ENCODE measurements at regions not wholly inside any gene's neighbourhood (a gene's known extent, or its start where the extent isn't known, plus 50 kb on each side); places are given as distances from the start of the nearest gene placed in this dataset.
A peak's percentile ranks its signal among the peaks of the same experiment; 100 is the strongest.

DNA sequence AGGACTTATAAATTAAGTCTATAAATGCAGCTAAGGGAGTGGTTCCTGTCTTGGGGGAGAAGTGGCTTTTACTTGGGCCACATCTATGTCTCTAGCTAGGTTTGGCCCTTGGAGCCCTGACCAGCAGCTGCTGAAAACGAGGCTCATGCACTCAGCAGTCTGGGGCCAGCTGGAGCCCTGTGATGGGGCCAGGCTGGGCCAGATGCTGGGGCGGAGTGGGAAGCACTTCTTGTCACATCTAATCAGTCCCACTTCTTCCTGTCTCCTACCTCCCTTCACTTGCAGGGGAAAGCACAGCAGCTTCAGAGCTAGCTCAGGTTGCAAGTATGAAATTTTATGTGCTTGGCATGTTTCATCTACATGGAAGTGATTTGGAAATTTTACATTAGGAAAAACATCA, 209.9 kb upstream of the ROPN1 start:
- DNase-seq, result no peak

DNA sequence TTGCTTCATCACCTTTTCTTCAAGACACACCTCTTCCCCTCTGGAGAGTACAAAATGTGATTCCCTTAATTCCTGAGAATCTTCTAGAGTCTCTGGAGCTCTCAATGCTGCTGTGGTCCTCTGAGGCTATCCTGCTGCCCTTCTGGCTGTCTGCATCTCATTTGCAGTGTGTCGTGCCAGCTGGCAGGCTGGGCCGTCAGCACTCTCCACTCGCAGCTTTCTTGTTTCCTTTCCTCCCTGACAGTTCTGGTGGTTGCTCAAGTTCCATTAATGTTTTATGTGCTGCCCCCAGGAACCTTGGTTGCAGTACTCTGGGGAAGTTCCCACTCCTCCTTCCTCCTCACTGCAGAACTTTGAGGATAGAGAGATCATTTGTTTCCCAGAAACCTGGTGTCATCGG, 210.8 kb upstream of the ROPN1 start:
- DNase-seq, result no peak

DNA sequence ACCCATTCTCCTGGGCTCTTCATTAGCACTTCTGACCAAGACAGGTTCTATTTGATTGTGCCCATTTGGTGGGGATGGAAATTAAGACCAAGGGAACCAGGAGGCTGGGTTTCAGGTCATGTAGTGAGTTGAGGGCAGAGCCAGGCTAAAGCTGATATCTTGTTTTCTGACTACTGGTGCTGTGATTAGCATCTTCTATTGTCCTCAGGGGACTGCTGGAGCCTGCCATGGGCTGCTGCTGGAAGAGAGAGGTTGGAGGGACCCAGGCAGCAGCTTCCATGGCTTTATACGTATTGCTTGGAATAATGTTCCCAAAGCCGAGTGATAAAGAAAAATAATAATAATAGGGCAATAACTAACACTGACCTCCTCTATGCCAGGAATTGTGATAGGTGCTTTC, 211.4 kb upstream of the ROPN1 start:
- no peak for DNase-seq

DNA sequence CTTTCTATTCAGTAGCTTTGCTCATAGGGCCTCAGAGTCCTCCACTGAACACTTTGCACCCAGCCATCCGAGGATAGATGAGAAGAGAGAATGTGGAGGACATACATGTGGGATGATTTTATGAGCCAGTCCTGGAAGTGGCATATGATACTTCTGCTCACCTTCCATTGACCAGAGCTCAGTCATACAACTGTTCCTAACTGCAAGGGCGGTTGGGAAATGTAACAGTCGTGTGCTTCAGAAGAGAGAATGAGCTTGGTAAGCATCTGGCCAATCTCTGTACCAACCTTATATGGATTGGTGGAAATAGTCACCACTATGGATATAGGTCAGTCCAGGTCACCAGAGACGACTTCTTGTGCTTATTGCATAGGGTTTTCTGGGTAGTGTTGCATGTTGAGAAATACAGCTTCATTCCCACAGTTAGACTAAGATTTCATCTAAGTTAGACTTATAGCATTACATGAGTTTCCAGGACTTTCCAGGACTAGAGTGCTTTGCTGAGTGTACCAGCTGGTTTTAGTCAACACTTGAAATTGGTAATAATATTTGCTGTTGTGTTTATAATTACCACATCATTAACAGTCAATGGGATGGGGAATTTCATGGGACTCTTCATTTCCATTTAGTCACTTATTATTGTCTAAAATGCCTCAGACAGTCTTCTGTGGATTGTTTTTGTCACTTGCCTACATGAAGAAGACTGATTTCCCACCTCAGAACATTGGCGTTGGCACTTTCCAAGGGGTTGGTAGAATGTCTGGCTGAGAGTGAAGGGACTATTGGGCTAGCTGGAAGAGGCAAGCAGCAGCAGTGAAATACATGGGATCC, 214.5 kb upstream of the ROPN1 start:
- no peak for DNase-seq

DNA sequence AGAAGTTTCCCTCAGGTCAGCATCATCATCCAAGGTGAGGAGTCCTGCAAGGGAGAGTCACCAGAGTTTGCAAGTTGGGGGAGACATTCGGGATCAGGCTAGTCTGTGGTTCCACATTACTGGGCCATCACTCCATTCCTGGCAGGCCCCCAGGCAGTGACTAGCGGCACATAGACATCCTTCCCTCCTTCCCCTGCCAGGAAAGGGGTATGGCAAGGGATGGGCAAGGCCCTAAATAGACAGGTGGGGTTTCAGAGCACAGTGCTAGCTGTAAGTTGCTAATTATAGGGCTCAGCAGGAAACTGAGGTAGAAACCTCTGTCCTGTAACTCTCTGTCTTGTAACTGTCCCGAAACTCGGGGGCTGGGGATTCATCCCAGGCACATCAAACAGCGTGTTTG, 215.2 kb upstream of the ROPN1 start:
- no peak for DNase-seq

DNA sequence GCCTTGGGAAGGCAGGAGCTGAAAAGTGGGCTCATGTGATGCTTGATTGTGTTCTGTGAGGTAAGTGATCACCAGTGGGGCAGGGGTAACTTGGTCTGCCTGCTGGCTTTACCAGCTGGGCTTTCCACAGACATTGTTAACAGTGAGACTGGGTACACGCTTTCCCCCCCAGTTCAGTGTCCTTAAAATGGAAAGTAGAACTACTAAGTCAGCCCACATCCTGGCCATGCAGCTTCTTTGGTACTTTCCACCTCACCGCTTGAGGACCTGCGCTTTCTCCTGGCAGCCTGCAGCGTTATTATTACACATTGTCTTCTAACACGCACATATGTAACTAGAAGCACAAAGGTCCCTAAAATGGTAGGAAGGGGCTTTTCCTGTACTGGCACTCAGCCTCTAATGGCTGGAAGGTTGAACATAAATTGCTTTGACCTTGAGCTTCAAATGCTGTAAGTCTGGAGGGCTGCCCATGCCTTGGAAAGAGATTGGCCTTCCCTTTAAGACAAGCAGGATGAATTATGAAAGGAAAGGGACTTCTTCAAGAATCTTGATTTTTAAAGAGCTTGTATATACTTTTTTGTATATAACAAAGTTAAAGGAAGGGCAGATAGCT, 216.1 kb upstream of the ROPN1 start:
- no peak for DNase-seq

DNA sequence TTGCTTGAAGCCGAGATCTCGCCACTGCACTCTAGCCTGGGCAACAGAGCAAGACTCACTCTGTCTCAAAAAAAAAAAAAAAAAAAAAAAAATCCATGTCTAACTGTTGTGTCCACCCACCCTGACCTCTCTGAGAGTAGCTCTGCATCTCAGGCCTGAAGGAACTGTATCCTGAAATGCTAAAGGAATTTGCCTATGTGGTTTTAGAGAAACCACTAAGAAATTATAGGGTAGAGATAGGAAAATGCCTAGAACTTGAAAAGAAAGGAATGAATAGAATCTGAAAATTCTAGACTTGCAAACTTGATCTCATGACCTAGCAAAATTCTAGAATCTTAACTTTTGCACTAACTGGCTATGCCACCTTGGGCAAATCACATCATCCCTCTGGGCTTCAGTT, 217.5 kb upstream of the ROPN1 start:
- no peak for DNase-seq

DNA sequence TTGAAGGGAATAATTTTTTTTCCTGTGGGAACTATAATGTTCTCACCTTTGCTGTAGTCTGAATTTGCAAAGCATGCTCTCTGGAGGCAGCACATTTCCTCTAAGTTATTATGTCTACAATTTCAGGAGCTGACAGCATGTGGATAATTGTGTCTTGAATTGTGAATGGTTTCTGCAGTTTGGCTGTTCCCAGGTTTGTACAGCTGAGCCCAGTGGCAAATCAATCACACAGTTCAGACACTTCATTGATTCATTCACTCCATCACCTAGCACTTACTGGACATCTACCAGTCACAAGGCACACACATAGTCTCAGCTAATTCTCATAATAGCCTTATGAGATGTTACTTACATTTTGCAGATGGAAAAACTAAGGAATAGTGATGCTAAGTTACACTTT, 219.0 kb upstream of the ROPN1 start:
- no peak for DNase-seq

DNA sequence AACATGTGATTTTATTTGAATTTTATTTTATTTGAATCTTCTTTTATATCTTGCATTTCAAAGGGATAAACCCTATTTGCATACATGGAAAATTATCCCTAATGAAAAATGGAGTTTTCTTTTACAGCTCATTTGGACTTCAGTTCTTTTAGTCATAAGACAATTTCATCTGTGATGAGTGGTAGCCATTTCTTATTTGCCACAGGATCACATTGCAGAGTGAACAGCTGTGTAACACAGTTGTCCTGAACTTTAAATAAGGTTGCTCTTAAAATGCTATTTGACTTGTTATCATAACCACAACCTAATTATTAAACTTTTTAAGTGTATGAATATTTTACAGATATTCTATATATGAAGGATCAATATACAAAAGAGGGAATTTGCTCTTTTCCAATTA, 221.7 kb upstream of the ROPN1 start:
- no peak for DNase-seq

DNA sequence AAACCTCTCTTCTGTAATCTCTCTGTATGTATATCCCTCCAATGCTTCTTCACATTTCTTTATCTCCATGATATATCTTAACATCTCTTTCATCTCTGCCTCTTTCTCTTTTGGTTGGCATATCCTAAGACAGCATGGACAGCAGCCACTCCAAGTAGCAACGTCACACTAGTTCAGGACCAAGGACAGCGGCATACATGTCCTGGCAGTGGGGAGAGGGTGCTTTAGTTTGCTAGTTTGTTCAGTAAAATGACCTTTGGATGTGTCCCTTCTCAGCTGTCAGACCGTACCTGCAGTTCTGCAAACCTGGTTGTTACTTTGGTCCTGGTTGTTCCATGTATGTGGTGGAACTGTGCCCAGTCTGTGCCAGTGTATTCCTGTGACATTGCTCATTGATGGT, 225.6 kb upstream of the ROPN1 start:
- no peak for DNase-seq

DNA sequence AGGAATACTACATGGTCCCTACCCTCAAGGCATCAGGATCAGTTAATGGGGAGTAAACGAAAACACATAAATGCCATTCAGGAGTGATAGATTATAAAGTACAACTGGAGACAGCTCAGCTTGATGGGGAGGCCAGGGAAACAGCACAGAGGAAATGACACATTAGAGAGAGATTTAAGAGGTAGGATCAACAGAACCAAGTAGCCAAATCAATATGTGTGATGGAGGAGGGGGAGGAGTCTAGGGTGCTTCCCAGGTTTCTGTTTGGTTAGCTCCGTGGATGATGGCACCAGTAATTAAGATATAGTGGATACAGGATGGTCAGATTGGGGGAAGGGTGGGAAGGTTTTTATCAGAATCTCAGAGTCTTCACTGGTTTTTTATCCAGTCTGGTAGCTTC, 229.5 kb upstream of the ROPN1 start:
- DNase-seq, result peak; percentile 70

DNA sequence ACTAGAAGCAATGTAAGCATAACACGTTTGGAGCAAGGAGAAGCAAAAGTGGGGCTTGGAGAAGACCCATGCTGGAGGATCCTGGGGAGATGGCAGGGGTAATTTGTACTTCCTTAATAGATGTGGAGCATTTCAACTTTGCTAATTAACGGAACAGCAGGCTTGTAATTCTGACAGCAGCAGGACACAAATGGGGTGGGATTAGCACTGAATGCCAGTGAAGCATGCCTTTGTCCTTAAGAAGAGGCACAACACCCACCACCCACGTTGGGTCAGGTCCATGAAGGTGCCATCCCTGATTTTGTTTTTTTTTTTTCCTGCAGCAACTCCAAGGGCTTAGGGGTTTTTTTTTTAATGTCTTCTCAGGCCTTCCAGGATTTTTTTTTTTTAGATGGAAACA, 231.9 kb upstream of the ROPN1 start:
- DNase-seq, result no peak

DNA sequence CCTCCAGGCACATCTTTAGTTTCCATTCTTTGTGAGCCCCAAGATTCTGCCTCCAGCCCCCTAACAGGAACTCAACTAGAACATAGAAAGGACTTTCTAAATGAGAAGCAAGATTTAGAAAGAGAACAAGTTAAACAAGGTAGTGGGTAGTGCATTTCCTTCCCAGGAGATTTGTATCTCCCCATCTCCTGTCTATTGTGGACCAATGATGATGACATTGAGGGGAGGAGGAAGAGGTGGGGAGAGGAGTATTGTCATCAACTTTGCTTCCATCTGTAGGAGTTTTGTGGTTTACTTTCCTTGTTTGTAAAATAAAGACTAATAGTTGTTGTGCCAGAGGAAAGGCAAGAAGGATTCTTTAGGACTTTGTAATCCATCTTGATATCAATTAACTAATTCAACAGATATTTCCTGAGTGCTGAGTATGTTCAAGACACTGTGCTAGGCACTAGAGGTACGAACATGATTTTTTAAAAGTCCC, 235.3 kb upstream of the ROPN1 start:
- no peak for DNase-seq

DNA sequence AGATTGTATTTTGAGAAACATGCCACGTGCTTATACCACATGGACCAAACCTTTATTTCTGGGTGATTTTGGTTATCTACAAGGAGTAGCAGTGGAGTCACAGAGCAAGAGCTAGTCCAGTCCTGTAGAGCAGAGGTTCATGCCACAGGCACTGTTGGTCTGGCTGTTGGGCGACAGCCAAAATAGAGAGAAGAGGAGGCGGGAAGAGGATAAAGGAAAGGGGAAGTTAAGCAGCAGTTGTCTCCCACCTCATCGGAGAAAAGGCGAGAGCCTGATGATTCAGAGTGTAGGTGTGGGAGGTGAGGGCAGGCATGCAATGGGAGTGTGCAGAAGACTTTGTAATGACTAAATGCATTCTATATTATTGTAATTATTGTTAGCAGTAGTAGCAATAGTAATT, 237.5 kb upstream of the ROPN1 start:
- peak; percentile 24 for DNase-seq

DNA sequence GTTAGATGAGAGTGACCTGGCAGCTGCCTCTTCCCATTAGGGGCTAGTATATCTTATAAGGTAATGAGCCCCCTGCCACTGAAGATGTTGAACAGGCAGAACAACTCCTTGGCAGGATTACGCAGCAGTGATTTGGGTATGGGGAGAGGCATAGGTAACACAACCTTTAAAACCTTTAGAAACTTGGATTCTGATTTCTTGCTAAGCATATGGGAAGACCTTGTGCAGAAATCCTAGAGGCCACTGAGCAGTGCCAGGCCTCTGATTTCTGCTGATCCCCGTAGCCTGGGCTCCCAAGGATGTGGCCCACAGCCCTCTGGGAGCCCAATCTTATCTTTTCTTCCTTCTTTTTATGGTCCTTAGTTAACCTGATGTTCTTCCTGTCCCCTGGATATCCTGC, 237.9 kb upstream of the ROPN1 start:
- DNase-seq, result no peak

DNA sequence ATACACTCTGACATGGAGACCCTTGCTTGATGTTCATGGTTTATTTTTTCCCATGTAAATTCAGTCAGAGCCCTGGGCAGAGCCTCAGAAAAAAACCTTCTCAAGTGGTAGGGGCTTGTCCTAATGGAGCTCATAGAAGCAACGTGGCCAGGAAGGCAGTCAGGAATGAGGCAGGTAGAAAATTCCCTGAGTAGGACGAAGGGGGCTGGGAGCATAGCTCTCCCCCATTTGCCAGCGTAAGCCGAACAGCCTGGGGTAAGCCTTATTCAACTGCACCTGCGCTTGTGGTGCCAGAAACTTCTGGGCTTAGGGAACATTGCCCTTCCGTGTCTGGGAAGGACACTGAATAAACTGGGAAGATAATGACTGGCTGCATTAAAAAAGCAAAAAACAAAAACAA, 238.5 kb upstream of the ROPN1 start:
- no peak for DNase-seq

DNA sequence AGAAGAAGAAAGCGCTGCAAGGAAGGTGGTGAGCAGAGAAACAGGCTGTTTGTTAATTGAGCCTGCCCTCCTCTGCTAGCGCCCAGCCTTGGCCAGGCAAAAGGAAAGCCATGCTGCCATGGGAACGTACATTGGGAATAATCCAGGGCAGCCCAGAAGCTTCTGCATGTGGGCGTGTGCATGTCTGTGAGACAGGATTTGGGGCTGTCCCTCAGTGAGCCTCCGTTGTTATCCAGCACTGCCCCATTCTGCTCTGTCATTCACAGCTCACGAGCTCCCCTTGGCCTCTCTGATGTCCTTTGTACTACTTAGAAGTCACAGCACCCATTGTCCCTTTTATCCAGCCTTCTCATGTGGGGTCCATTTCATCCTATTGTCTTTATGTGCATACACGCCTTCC, 239.1 kb upstream of the ROPN1 start:
- no peak for DNase-seq

DNA sequence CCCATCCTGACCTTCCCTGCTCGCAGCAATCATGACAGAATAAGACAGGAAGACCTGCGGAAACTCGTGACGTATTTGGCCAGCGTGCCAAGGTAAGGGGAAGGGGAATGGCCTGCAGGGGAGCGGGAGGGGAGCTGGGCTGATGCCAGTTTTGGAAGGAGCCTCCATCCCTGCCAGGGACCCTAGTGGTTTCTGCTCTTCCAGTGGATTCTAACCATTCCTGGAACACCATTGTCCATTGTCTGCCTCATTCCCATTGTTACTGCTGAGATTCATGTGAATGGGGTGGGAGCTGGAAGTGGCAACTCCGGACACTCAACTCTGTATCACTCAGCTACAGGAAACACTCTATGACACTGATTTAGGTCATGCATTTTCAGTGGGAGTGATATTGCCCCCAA, 242.9 kb upstream of the ROPN1 start:
- no peak for DNase-seq

DNA sequence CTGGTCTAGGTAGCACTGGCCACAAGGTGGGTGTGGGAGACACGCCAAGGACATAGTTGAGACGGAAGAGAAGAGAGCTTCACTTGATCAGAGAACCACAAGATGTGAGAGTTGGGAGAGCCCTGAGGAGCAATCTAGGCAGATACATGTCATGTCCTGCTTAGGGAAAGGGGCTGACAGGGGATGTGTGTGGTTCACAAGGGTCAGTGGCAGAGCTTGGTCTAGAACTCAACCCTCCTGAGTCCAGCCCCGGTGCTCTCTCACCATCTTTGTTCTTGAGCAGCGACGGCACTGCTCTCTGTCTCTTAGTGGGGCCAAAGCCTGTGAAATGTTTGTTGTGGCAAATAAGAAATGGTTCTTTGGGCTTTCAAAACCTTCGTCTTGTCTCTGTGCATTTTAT, 243.5 kb upstream of the ROPN1 start:
- DNase-seq, result no peak

DNA sequence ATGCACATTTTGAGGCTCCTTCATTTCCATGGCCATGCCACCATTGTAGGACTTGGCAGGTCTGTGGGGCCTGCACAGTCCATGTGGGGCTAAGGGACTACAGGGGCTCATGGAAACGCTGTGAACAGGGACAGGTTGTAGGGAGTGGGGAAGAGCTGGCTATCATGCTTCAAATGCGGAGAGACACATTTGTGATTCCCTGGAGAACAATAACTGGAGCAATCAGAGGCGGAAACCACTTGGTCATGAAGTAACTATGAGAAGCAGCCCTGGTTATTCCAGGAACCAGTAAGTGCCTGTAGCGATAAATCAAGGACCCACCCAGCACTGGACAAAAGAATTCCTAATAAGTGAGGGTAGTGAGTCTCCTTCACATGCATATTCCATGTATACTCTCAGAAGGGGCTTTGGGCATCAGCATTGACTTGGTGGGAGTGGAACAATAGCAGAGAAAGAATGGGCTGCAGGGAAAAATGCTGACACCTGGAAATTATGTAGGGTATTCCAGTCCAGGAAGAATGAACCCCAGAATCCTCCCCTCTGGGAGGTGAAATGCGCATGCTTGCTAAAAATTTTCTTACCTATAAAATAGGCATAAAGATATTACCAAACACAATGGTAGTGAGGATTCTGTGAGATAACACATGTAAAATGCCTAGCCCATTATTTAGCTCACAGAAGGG, 251.4 kb upstream of the ROPN1 start:
- DNase-seq, result no peak

DNA sequence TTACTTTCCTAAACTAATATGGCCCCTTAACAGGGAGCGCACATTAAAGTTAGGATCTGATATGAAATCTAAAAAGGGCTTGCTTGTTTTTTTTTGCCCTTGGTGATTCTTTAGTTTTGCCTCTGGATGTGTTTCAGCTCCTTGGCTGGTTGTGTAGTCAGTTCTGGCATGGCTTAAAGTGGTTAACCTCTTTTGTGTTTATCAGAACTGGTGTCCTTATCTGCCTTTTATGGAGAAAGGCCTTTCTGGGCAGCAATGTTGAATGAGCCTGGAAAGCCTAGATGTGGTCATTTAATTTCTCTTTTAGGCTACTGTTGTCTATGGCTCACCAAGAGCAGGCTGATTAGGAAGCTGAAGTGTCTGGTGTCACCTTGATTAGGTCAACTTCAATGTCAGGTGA, 254.5 kb upstream of the ROPN1 start:
- DNase-seq, result peak; percentile 28

DNA sequence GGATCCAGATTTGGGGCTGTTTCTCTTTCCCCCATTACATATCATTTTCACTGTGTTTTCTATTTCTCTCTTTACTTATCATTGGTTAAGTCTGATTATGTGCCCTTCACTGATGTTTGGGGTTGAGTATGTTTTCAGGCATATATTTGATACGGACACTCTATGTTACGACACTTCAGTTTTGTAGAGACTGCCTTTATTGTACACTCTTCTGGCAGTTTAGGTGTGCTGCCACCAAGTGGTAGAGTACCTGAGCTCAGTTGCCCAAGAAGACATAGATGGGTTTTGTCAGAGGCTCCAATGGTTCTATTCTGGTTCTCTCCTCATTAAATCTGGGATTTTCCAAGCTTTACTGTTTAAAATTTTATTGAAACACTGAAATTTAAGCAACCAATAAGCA, 255.0 kb upstream of the ROPN1 start:
- peak; percentile 63 for DNase-seq

DNA sequence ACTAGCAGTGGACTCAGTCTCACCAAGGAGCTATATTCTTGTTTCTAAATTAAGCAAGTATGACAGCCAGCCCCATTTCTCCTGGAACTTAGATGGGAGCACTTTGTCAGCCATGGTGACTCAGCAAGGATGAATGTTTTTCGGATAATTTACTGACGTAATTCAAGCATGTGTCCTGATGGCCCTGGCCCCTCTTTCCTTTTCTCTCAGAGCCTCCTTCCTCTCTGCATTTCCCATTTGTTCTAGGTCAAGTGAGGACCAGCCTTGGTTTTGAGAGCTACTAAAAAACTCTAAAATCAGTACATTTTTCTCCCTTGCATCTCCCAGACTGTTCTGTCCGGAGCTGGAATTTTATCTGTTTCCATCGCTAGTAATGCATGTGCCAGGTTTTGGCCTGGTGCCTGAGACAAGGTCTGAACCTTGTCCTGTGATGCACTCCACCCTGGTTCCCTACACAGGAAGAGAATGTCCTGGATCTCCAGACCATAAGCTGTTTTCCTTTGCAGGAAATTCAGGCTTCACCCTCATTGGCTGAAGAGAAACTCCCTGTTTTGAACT, 256.6 kb upstream of the ROPN1 start:
- DNase-seq, result no peak

DNA sequence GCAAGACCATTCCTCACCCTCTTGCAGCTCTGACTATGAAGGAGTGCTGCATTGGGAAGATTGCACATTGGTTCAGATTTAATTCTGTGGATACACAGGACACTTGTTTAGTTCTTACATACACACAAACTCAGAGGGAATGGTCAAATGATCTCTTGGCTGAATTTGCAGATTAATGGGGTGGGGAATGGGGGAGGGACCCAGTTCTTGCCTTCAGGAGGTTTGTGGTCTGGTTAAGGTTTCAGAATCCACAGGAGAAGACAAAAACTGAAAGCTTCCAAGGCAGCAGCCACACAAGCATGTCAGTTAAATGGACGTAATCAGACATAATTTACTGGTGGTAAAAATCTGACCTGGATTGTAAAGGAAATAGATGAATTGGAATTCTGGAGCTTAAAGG, 257.1 kb upstream of the ROPN1 start:
- no peak for DNase-seq

Data from NCI-H2029 treated with DMSO at 0.1 percent for 48 hours (cell line).